PC-3 (cell line): ENCODE measurements at regions not wholly inside any gene's neighbourhood (a gene's known extent, or its start where the extent isn't known, plus 50 kb on each side); places are given as distances from the start of the nearest gene placed in this dataset.

Experiments
- ATAC-seq: fragments of 200-7000 bp; cut with Tn5 transposase; 2 replicates; pipeline ENCODE4 v1.9.1; 2020; ENCODE audit warnings: mild to moderate bottlenecking, moderate library complexity
- BruUV-seq: library from RNA; stranded (reverse); fragments of 400-500 nt; replicated peaks from 2 replicates; lab custom pipeline; 2021; lab: Mats Ljungman, UMichigan
- CTCF ChIA-PET: fragments of 300-600 bp; sonication (Branson Sonifier 250); formaldehyde crosslinking; loops from one replicate; lab custom pipeline; 2022; ENCODE audit warnings: antibody characterized with exemption; lab: Charles Lee
- POLR2A ChIA-PET: fragments of 300-600 bp; sonication (Branson Sonifier 250); formaldehyde crosslinking; loops from one replicate; lab custom pipeline; 2022; ENCODE audit warnings: antibody characterized with exemption; ENCODE audit not compliant: unreplicated experiment; lab: Charles Lee
- DNase-seq: peaks from one replicate; pipeline ENCODE4 v3.0.0-alpha.2; 2015
- H2AFZ ChIP-seq: fragments of 300-600 bp; sonication (generic); 2 replicates; pipeline ENCODE4 v1.6.0; 2016; ENCODE audit warnings: antibody characterized with exemption, low read length
- H3F3A ChIP-seq: fragments of 300-600 bp; sonication (generic); one replicate; pipeline ENCODE4 v1.6.0; 2017; ENCODE audit warnings: antibody characterized with exemption, low read length, control low read depth, mild to moderate bottlenecking; ENCODE audit not compliant: unreplicated experiment
- H3K27ac ChIP-seq: fragments of 300-600 bp; sonication (generic); 2 replicates; pipeline ENCODE4 v1.5.1; 2016; ENCODE audit warnings: mild to moderate bottlenecking, low read length
- H3K27me3 ChIP-seq: fragments of 300-600 bp; sonication (generic); 2 replicates; pipeline ENCODE4 v1.6.1; 2016; ENCODE audit warnings: low read length, mixed read lengths
- H3K36me3 ChIP-seq: fragments of 300-600 bp; sonication (generic); 2 replicates; pipeline ENCODE4 v1.6.1; 2016; ENCODE audit warnings: low read depth, mixed run types, low read length, mixed read lengths
- H3K4me1 ChIP-seq: fragments of 300-600 bp; sonication (generic); 2 replicates; pipeline ENCODE4 v1.5.1; 2016; ENCODE audit warnings: low read length; ENCODE audit not compliant: insufficient read depth
- H3K4me2 ChIP-seq: fragments of 300-600 bp; sonication (generic); 2 replicates; pipeline ENCODE4 v1.6.0; 2016; ENCODE audit warnings: low read length
- H3K4me3 ChIP-seq: fragments of 300-600 bp; sonication (generic); 2 replicates; pipeline ENCODE4 v1.5.1; 2016; ENCODE audit warnings: mild to moderate bottlenecking, low read length, mixed read lengths
- H3K79me2 ChIP-seq: fragments of 300-600 bp; sonication (generic); 2 replicates; pipeline ENCODE4 v1.6.1; 2017; ENCODE audit warnings: low read length, mixed read lengths
- H3K9ac ChIP-seq: fragments of 300-600 bp; sonication (generic); 2 replicates; pipeline ENCODE4 v1.6.0; 2016; ENCODE audit warnings: mild to moderate bottlenecking, low read length
- H3K9me2 ChIP-seq: fragments of 300-600 bp; sonication (generic); replicated peaks from 2 replicates; pipeline ENCODE4 v1.6.1; 2016; ENCODE audit warnings: mixed run types, low read length, mixed read lengths
- H3K9me3 ChIP-seq: fragments of 300-600 bp; sonication (generic); 2 replicates; pipeline ENCODE4 v1.6.1; 2016; ENCODE audit warnings: low read length, mixed read lengths
- H4K20me1 ChIP-seq: fragments of 300-600 bp; sonication (generic); 2 replicates; pipeline ENCODE4 v1.6.1; 2016; ENCODE audit warnings: low read length, mixed read lengths
- CTCF ChIP-seq: fragments of 300-600 bp; sonication (generic); conservative IDR thresholded peaks from 2 replicates; pipeline ENCODE4 v1.5.1; 2017; ENCODE audit warnings: antibody characterized with exemption, low read depth, mild to moderate bottlenecking, low read length
- EZH2 ChIP-seq: fragments of 300-600 bp; sonication (generic); IDR thresholded peaks from one replicate; pipeline ENCODE4 v1.6.1; 2017; ENCODE audit warnings: antibody characterized with exemption, mild to moderate bottlenecking, low read length; ENCODE audit not compliant: unreplicated experiment
- EZH2phosphoT487 ChIP-seq: fragments of 300-600 bp; sonication (generic); IDR thresholded peaks from 2 replicates; pipeline ENCODE4 v1.6.1; 2018; ENCODE audit warnings: mild to moderate bottlenecking, antibody characterized with exemption, low read length, borderline replicate concordance
- intact Hi-C: fragments of 100-400 bp; cut with micrococcal nuclease; formaldehyde crosslinking; loops from 2 replicates; pipeline ENCODE4 v1.9.0; 2023

- intact Hi-C loops = loop anchor here (10.0 kb wide), 1 partner anchor 47 kb away; no protein-coding TSS in a partner anchor
- no peak for TF ChIP-seq EZH2phosphoT487
- no peak for TF ChIP-seq EZH2
- no peak for TF ChIP-seq CTCF
- H3K36me3 ChIP-seq = no peaks in the 10 kb centered on the region
- DNase-seq = no peak
- peak overlapping the region; percentile 34; the same call in 1 of the 2 replicates for H3K27ac ChIP-seq
- no peaks in the 10 kb centered on the region for H3K79me2 ChIP-seq
- ChIA-PET CTCF (no interaction called here), POLR2A (no interaction called here)
- H3K27me3 ChIP-seq = no peaks in the 10 kb centered on the region
- peaks cover 44% of the 10 kb centered on the region for H3K4me1 ChIP-seq
- BruUV-seq = no TSS peak
- ATAC-seq = peak; percentile 59
- no peak overlapping the region; the same call in 1 of the 2 replicates for H3K4me2 ChIP-seq
- H3K9ac ChIP-seq = no peak overlapping the region
- no peaks in the 10 kb centered on the region for H4K20me1 ChIP-seq
- H2AFZ ChIP-seq = 0 out of 2 replicates have a peak overlapping the region, but pooled peaks have one; percentile 39
- no peak overlapping the region for H3K4me3 ChIP-seq
- no peaks in the 10 kb centered on the region for H3K9me2 ChIP-seq
- no peaks in the 10 kb centered on the region for H3K9me3 ChIP-seq
- no peaks in the 10 kb centered on the region for H3F3A ChIP-seq
Measured at GRCh38 chr2:106977717-106978116, 91.8 kb upstream of the ST6GAL2 start.

- H3K27me3 ChIP-seq = no peaks in the 10 kb centered on the region
- H3K9me3 ChIP-seq = no peaks in the 10 kb centered on the region
- H3K36me3 ChIP-seq = no peaks in the 10 kb centered on the region
- TF ChIP-seq CTCF = no peak
- no peak for TF ChIP-seq EZH2phosphoT487
- no peak for TF ChIP-seq EZH2
- no peaks in the 10 kb centered on the region for H3K79me2 ChIP-seq
- no peak overlapping the region for H3K27ac ChIP-seq
- H2AFZ ChIP-seq = no peak overlapping the region
- H3K9ac ChIP-seq = no peak overlapping the region
- no peak for DNase-seq
- H3K4me1 ChIP-seq = peaks cover 53% of the 10 kb centered on the region
- intact Hi-C loops = loop anchor here (10.0 kb wide), 1 partner anchor 46 kb away; no protein-coding TSS in a partner anchor
- POLR2A ChIA-PET = no interaction called here
- H4K20me1 ChIP-seq = no peaks in the 10 kb centered on the region
- BruUV-seq = no TSS peak
- H3K9me2 ChIP-seq = no peaks in the 10 kb centered on the region
- ATAC-seq = no peak
- H3K4me2 ChIP-seq = no peak overlapping the region
- H3F3A ChIP-seq = no peaks in the 10 kb centered on the region
- CTCF ChIA-PET = no interaction called here
- H3K4me3 ChIP-seq = no peak overlapping the region
Measured at GRCh38 chr2:106978647-106979046, 92.7 kb upstream of the ST6GAL2 start.

GRCh38 chr2:106981491-106981890 lies 95.5 kb upstream of the ST6GAL2 start:
- TF ChIP-seq CTCF (no peak), EZH2 (no peak), EZH2phosphoT487 (no peak)
- intact Hi-C loops = no loop called here
- Histone ChIP-seq H3K36me3 (no peaks in the 10 kb centered on the region), H3K9me2 (no peaks in the 10 kb centered on the region), H3K27ac (peak overlapping the region; percentile 71), H3K4me3 (no peak overlapping the region), H3K4me2 (peak overlapping the region; percentile 45), H3K27me3 (no peaks in the 10 kb centered on the region), H3K79me2 (no peaks in the 10 kb centered on the region), H3K4me1 (peaks cover 45% of the 10 kb centered on the region), H3K9me3 (no peaks in the 10 kb centered on the region), H3F3A (no peaks in the 10 kb centered on the region), H3K9ac (no peak overlapping the region), H4K20me1 (no peaks in the 10 kb centered on the region), H2AFZ (no peak overlapping the region)
- ATAC-seq (no peak), DNase-seq (no peak)
- CTCF ChIA-PET = interaction anchor here (0.9 kb wide), 1 partner anchor 95 kb away, joined by 5 read pairs; no protein-coding TSS in a partner anchor
- no TSS peak for BruUV-seq
- POLR2A ChIA-PET = no interaction called here
